Neuron (in vitro differentiated cells): ENCODE measurements at regions not wholly inside any gene's neighbourhood (a gene's known extent, or its start where the extent isn't known, plus 50 kb on each side); places are given as distances from the start of the nearest gene placed in this dataset.

Experiments
- H2AFZ ChIP-seq: one replicate; pipeline ENCODE4 v1.6.1; 2013; ENCODE audit warnings: low read depth, mild to moderate bottlenecking, inconsistent platforms, low read length, moderate library complexity
- H3K27me3 ChIP-seq: one replicate; pipeline ENCODE4 v1.6.1; 2013; ENCODE audit warnings: low read length; ENCODE audit not compliant: insufficient read depth
- H3K36me3 ChIP-seq: one replicate; pipeline ENCODE4 v1.6.1; 2013; ENCODE audit warnings: low read length; ENCODE audit not compliant: insufficient read depth
- H3K4me1 ChIP-seq: one replicate; pipeline ENCODE4 v1.6.1; 2013; ENCODE audit warnings: low read length; ENCODE audit not compliant: insufficient read depth
- H3K4me3 ChIP-seq: 2 replicates; pipeline ENCODE4 v1.5.1; 2013; ENCODE audit warnings: mild to moderate bottlenecking, low read length, moderate library complexity
- H3K9me3 ChIP-seq: one replicate; pipeline ENCODE4 v1.6.1; 2013; ENCODE audit warnings: low read length

GRCh38 chr4:32423267-32423666 is 1703.1 kb downstream of the PCDH7 start:
- H3K27me3 ChIP-seq = no peaks in the 10 kb centered on the region
- no peaks in the 10 kb centered on the region for H3K4me1 ChIP-seq
- H3K36me3 ChIP-seq = no peaks in the 10 kb centered on the region
- H2AFZ ChIP-seq = no peak overlapping the region
- H3K9me3 ChIP-seq = no peaks in the 10 kb centered on the region
- H3K4me3 ChIP-seq = no peak overlapping the region

- Histone ChIP-seq H3K4me3 (no peak overlapping the region), H3K36me3 (no peaks in the 10 kb centered on the region), H3K27me3 (no peaks in the 10 kb centered on the region), H3K4me1 (no peaks in the 10 kb centered on the region), H2AFZ (no peak overlapping the region), H3K9me3 (no peaks in the 10 kb centered on the region)
Observed at GRCh38 chr4:32425243-32425642, 1705.1 kb downstream of the PCDH7 start.

GRCh38 chr4:32427566-32427965 is 1707.4 kb downstream of the PCDH7 start:
- peaks cover 3% of the 10 kb centered on the region for H3K9me3 ChIP-seq
- no peak overlapping the region for H3K4me3 ChIP-seq
- no peaks in the 10 kb centered on the region for H3K4me1 ChIP-seq
- H3K27me3 ChIP-seq = no peaks in the 10 kb centered on the region
- H3K36me3 ChIP-seq = no peaks in the 10 kb centered on the region
- no peak overlapping the region for H2AFZ ChIP-seq

GRCh38 chr4:32429151-32429550 is 1709.0 kb downstream of the PCDH7 start:
- Histone ChIP-seq H3K36me3 (no peaks in the 10 kb centered on the region), H3K9me3 (peaks cover 3% of the 10 kb centered on the region), H3K27me3 (no peaks in the 10 kb centered on the region), H3K4me1 (no peaks in the 10 kb centered on the region), H2AFZ (no peak overlapping the region), H3K4me3 (no peak overlapping the region)

- Histone ChIP-seq H2AFZ (no peak overlapping the region), H3K4me1 (peaks cover under 1% of the 10 kb centered on the region), H3K9me3 (peaks cover 3% of the 10 kb centered on the region), H3K27me3 (no peaks in the 10 kb centered on the region), H3K36me3 (no peaks in the 10 kb centered on the region), H3K4me3 (no peak overlapping the region)
Observed at GRCh38 chr4:32435308-32435707, 1715.1 kb downstream of the PCDH7 start.

- no peak overlapping the region for H3K4me3 ChIP-seq
- no peaks in the 10 kb centered on the region for H3K36me3 ChIP-seq
- no peak overlapping the region for H2AFZ ChIP-seq
- peaks cover 2% of the 10 kb centered on the region for H3K4me1 ChIP-seq
- H3K9me3 ChIP-seq = peaks cover 3% of the 10 kb centered on the region
- no peaks in the 10 kb centered on the region for H3K27me3 ChIP-seq
Observed at GRCh38 chr4:32436816-32437215, 1716.6 kb downstream of the PCDH7 start.

DNA sequence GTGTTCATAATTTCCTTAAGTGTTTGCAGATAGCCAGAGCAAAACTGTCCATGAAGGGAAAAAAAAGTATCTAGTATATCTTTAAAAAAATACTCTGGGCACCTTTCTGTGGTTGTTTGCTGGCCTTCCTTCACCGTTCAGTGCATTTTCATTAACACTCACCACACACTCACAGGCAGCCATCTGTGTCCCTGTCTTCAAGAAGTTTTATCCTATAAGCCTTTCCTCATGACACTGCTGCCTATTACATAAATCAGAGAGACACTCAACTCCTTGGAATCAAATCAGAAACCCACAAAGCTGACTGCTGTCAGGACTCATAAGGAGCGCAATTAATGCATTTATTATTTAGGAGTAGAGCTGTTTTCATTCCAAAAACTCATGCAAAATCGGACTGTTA is 1720.2 kb downstream of the PCDH7 start:
- no peak overlapping the region for H2AFZ ChIP-seq
- no peaks in the 10 kb centered on the region for H3K27me3 ChIP-seq
- no peaks in the 10 kb centered on the region for H3K36me3 ChIP-seq
- no peak overlapping the region for H3K4me3 ChIP-seq
- H3K4me1 ChIP-seq = peaks cover 2% of the 10 kb centered on the region
- H3K9me3 ChIP-seq = no peaks in the 10 kb centered on the region

GRCh38 chr4:32454482-32454881 is 1734.3 kb downstream of the PCDH7 start:
- Histone ChIP-seq H2AFZ (no peak overlapping the region), H3K9me3 (no peaks in the 10 kb centered on the region), H3K27me3 (no peaks in the 10 kb centered on the region), H3K4me1 (no peaks in the 10 kb centered on the region), H3K36me3 (no peaks in the 10 kb centered on the region), H3K4me3 (no peak overlapping the region)

GRCh38 chr4:32455231-32455630 is 1735.1 kb downstream of the PCDH7 start:
- no peaks in the 10 kb centered on the region for H3K36me3 ChIP-seq
- no peaks in the 10 kb centered on the region for H3K4me1 ChIP-seq
- H3K27me3 ChIP-seq = no peaks in the 10 kb centered on the region
- no peaks in the 10 kb centered on the region for H3K9me3 ChIP-seq
- H2AFZ ChIP-seq = no peak overlapping the region
- no peak overlapping the region for H3K4me3 ChIP-seq

- no peak overlapping the region for H3K4me3 ChIP-seq
- no peaks in the 10 kb centered on the region for H3K27me3 ChIP-seq
- H3K9me3 ChIP-seq = no peaks in the 10 kb centered on the region
- no peak overlapping the region for H2AFZ ChIP-seq
- H3K36me3 ChIP-seq = no peaks in the 10 kb centered on the region
- no peaks in the 10 kb centered on the region for H3K4me1 ChIP-seq
Observed at GRCh38 chr4:32460972-32461371, 1740.8 kb downstream of the PCDH7 start.

- Histone ChIP-seq H3K27me3 (no peaks in the 10 kb centered on the region), H3K4me3 (no peak overlapping the region), H3K4me1 (no peaks in the 10 kb centered on the region), H3K9me3 (no peaks in the 10 kb centered on the region), H3K36me3 (no peaks in the 10 kb centered on the region), H2AFZ (no peak overlapping the region)
Observed at GRCh38 chr4:32462944-32463343, 1742.8 kb downstream of the PCDH7 start.

- no peaks in the 10 kb centered on the region for H3K9me3 ChIP-seq
- H3K4me1 ChIP-seq = no peaks in the 10 kb centered on the region
- H3K36me3 ChIP-seq = no peaks in the 10 kb centered on the region
- H3K4me3 ChIP-seq = no peak overlapping the region
- H3K27me3 ChIP-seq = no peaks in the 10 kb centered on the region
- H2AFZ ChIP-seq = no peak overlapping the region
Observed at GRCh38 chr4:32470087-32470585, 1750.0 kb downstream of the PCDH7 start.

DNA sequence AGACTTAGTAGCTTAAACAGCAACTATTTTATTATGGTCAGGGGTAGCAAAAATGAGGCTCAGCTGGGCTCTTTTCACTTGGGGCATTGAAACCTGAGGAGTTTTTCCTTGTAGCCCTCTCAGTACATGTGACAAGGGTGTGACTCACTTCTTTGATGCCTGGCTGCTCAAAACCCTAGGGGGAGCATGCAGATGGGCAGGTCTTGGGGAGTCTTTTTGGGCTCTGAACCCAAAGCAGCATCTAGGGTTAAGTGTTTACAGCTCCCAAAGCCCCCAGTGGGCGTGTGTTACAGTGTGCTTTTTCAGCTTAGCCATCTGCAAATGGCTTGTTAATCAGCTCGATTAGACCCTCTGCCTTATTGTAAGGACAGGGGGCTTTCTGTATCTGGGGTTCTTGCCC is 1752.7 kb downstream of the PCDH7 start:
- Histone ChIP-seq H3K9me3 (no peaks in the 10 kb centered on the region), H3K4me3 (no peak overlapping the region), H2AFZ (no peak overlapping the region), H3K27me3 (no peaks in the 10 kb centered on the region), H3K4me1 (no peaks in the 10 kb centered on the region), H3K36me3 (no peaks in the 10 kb centered on the region)

DNA sequence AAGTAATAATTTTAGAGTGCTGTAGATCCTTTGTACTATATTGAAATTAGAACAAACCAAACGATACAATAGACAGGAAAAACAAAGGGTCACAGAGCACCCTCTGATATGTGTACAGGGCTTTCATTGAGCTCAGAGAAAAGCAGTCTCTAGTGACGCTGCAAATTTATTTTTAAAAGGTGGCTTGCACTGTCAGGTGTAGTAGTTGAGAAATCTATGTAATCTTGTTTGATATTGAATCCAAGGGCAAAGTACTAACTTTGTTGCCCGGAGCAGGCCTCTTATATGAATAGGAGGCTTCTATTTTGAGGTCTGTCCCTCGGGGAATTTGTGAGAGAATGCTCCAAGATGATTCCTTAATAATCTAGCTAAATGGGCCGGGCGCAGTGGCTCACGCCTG is 1755.5 kb downstream of the PCDH7 start:
- H3K27me3 ChIP-seq = no peaks in the 10 kb centered on the region
- no peaks in the 10 kb centered on the region for H3K9me3 ChIP-seq
- no peak overlapping the region for H2AFZ ChIP-seq
- H3K4me3 ChIP-seq = no peak overlapping the region
- no peaks in the 10 kb centered on the region for H3K36me3 ChIP-seq
- H3K4me1 ChIP-seq = no peaks in the 10 kb centered on the region
